ENCODE measurements at regions not wholly inside any gene's neighbourhood (a gene's known extent, or its start where the extent isn't known, plus 50 kb on each side); places are given as distances from the start of the nearest gene placed in this dataset.

GRCh38 chr5:6083311-6083978 is 294.9 kb downstream of the MED10 start:
- Mint-ChIP-seq H3K27me3 (ENCODE audit: low read depth) (no peaks in the 10 kb centered on the region), H3K9me3 (ENCODE audit: low read depth) (peaks cover 5% of the 10 kb centered on the region), H3K4me3 (ENCODE audit: unreplicated experiment) (no peak overlapping the region), H3K27ac (ENCODE audit: unreplicated experiment) (no peak overlapping the region), H3K4me1 (ENCODE audit: low read depth) (no peaks in the 10 kb centered on the region), H3K36me3 (ENCODE audit: low read depth) (no peaks in the 10 kb centered on the region)
- no peak for TF ChIP-seq CTCF (IDR thresholded peaks at IDR 0.05)
- no peak for DNase-seq (ENCODE audit: low spot score)

GRCh38 chr5:6082685-6083084 is 295.7 kb downstream of the MED10 start:
- DNase-seq (ENCODE audit: low spot score), result no peak
- peaks cover 5% of the 10 kb centered on the region for H3K9me3 Mint-ChIP-seq (ENCODE audit: low read depth)

GRCh38 chr5:6081727-6082210 is 296.6 kb downstream of the MED10 start:
- no peaks in the 10 kb centered on the region for H3K4me1 Mint-ChIP-seq (ENCODE audit: low read depth)
- DNase-seq (ENCODE audit: low spot score), result no peak

More at GRCh38 chr5:6082685-6083084, 295.7 kb downstream of the MED10 start:
- Mint-ChIP-seq H3K36me3 (ENCODE audit: low read depth) (no peaks in the 10 kb centered on the region), H3K27ac (ENCODE audit: unreplicated experiment) (no peak overlapping the region), H3K4me1 (ENCODE audit: low read depth) (no peaks in the 10 kb centered on the region), H3K27me3 (ENCODE audit: low read depth) (no peaks in the 10 kb centered on the region), H3K4me3 (ENCODE audit: unreplicated experiment) (no peak overlapping the region)
- no peak for TF ChIP-seq CTCF (IDR thresholded peaks at IDR 0.05)

GRCh38 chr5:6080930-6081726 is 297.2 kb downstream of the MED10 start:
- Mint-ChIP-seq H3K9me3 (ENCODE audit: low read depth) (peaks cover 5% of the 10 kb centered on the region), H3K36me3 (ENCODE audit: low read depth) (no peaks in the 10 kb centered on the region), H3K4me1 (ENCODE audit: low read depth) (no peaks in the 10 kb centered on the region), H3K27me3 (ENCODE audit: low read depth) (no peaks in the 10 kb centered on the region), H3K27ac (ENCODE audit: unreplicated experiment) (no peak overlapping the region), H3K4me3 (ENCODE audit: unreplicated experiment) (no peak overlapping the region)
- no peak for DNase-seq (ENCODE audit: low spot score)
- no peak for TF ChIP-seq CTCF (IDR thresholded peaks at IDR 0.05)

More at GRCh38 chr5:6081727-6082210, 296.6 kb downstream of the MED10 start:
- Mint-ChIP-seq H3K36me3 (ENCODE audit: low read depth) (no peaks in the 10 kb centered on the region), H3K9me3 (ENCODE audit: low read depth) (peaks cover 5% of the 10 kb centered on the region), H3K4me3 (ENCODE audit: unreplicated experiment) (no peak overlapping the region), H3K27me3 (ENCODE audit: low read depth) (no peaks in the 10 kb centered on the region), H3K27ac (ENCODE audit: unreplicated experiment) (no peak overlapping the region)
- no peak for TF ChIP-seq CTCF (IDR thresholded peaks at IDR 0.05)

- Mint-ChIP-seq H3K9me3 (ENCODE audit: low read depth) (peaks cover 3% of the 10 kb centered on the region), H3K4me1 (ENCODE audit: low read depth) (no peaks in the 10 kb centered on the region), H3K36me3 (ENCODE audit: low read depth) (no peaks in the 10 kb centered on the region), H3K4me3 (ENCODE audit: unreplicated experiment) (no peak overlapping the region), H3K27ac (ENCODE audit: unreplicated experiment) (no peak overlapping the region), H3K27me3 (ENCODE audit: low read depth) (no peaks in the 10 kb centered on the region)
- no peak for TF ChIP-seq CTCF (IDR thresholded peaks at IDR 0.05)
- DNase-seq (ENCODE audit: low spot score), result no peak
Observed at GRCh38 chr5:6080436-6080835, 297.9 kb downstream of the MED10 start.

All from chondrocyte (in vitro differentiated cells).